NCI-H128 (cell line): ENCODE measurements at regions not wholly inside any gene's neighbourhood (a gene's known extent, or its start where the extent isn't known, plus 50 kb on each side); places are given as distances from the start of the nearest gene placed in this dataset.
A peak's percentile ranks its signal among the peaks of the same experiment; 100 is the strongest.

Experiments
- DNase-seq: peaks from one replicate; lab custom pipeline; 2025; ENCODE audit not compliant: unreplicated experiment; lab: John Stamatoyannopoulos, UW

DNA sequence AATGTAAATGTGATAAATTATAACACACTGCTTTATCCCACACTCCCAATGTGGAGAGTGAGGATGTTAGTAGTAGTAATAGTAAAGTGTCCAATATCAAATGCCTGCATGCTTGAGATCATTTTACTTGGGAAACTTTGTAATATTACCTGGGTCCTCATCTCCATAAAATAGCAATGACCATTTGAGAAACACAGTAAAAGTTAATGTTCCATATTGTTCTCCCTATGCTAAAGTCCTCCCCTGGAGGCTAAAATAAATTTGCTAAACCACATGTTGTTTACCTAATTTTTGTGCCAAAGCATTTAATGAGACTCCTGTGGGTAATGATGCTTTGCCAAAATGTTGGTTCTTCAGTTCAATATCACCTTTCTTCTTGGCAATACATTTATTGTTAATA, 291.2 kb downstream of the CDH10 start:
- DNase-seq = no peak

DNA sequence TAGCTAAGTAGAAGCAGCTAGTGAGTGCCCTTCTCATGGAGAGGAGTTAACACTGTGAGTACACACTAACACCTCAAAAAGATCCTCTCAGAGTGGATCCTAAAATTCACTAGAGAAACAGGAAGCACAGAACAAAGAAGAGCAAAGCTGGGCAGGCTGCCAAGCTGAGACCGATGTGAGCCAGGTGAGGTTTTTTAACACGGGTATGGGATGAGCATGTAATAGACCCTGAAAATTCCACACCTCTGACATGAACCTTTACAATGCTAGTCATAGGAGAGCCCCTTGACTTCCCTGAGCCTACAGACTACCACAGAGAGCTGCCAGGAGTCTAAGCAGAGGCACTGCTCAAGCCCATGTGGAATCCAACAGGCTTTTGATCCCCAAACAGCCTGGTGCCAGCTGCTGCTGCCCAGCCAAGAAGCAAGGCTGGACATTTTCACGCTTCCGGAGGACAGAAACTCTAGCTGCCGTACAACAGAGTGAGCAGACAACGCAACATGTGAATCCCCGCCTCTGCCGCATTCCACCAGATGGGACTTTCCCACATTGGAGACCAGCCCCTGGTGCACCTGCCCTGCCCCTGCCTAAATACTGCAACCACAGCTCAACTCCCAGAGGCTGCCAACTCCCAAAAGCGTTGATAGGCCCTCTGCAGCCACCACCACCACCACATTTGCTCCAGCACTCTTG, 280.8 kb downstream of the CDH10 start:
- DNase-seq = peak; percentile 87

DNA sequence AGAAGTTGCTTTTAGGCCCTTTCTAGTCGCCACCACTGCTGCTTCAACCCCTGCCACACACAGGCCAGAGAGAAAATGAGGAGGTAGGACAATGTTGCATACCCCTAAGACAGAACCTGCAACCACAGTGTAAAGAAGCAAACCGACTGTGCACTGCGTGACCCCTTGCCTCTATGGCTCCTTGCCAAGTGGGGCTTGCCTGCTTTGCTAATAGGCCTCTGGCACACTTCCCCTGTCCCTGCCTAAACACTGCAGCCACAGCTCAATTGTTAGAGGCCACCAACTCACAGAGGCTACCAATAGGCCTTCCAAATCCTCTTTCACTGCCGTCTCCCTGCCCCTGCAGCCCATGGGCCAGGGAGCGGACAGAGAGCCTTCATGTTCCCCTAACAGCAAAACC, 280.1 kb downstream of the CDH10 start:
- DNase-seq = no peak

DNA sequence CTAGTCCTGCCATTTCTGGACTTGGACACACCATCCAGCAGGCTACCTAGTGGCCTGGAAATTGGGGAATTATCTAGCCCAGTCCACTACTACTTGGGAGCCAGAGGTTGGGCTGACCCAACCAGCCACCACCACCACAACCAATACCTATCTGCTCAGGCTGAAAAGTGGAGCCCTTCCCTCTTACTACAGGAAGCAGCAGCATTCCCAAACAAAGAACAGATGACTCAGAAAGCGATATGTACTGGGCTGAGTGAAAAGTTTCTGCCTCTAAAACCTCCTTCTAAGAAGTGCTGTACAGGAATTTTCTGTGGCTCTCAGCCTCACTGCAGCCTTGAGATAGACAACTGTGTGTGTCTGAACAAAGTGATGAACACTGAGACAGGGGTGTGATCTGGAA, 279.4 kb downstream of the CDH10 start:
- no peak for DNase-seq

DNA sequence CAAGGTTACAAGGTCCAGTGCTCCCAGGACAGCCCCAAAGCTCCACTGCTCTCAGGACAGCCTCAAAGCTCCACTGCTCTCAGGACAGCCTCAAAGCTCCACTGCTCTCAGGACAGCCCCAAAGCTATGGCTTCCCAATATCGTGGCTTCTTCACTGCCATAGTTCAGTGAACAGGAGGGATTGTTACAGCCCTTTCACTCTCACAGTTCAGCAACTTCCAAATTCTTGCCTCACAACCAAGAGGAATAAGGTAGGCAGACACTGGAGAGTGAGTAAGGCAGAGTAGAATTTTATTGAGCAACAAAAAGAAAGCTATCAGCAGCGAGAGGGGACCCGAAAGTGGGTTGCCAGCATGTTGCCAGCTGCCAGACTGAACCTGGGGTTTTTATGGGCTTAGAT, 277.6 kb downstream of the CDH10 start:
- no peak for DNase-seq

DNA sequence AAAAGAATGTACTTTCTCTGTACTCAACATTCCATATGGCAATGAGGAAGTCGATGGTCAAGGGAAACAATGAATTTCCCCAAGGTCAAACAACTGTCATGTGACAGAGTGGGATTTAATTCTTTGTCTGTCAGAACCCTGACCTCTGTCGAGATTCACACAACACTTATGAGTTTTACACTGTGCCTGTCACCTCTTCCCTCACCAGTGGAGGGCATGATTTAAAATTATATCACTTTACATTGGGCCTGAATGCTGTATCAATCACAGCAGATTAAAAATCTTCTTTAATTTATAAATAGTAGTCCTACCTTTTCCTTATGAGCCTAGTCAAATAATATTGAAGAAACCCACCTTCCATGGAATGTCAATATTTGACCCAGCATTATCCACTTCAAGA, 276.7 kb downstream of the CDH10 start:
- no peak for DNase-seq

DNA sequence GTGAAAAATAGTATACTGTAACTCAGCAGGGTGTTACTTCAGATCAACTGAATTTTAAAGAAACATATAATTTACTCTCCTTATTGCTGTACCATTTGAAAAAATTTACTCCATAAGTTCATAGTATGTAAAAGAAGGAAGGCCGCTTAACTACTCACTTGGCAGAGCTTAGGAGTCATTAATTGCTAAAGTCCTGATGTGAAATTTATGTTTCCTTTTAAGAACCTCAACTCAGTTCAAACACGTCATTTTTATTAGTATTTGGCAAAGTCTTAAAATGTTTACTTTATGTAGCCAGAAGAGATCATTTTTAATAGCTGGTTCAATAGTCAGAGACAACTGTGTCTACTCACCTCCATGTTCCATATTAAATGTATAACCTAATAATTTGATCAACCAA, 268.6 kb downstream of the CDH10 start:
- DNase-seq = no peak

DNA sequence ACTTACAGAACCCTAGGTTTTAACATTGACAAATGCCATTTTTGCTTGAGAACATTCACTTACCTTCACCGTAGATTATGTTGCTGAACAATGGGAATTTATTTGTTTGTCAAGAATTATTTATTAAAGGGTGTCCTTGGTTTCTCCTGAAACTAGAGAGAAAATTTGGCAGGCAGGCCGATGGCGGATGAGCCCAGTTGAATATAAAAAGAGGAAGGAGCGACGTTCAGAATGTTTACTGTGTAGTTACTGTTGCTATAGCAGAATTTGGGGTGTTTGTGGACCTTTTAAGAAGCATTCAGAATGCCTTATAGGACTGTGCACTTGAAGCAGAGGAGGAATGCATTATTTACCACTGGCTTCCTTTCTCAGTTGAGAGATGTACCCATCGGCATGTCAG, 268.2 kb downstream of the CDH10 start:
- no peak for DNase-seq

DNA sequence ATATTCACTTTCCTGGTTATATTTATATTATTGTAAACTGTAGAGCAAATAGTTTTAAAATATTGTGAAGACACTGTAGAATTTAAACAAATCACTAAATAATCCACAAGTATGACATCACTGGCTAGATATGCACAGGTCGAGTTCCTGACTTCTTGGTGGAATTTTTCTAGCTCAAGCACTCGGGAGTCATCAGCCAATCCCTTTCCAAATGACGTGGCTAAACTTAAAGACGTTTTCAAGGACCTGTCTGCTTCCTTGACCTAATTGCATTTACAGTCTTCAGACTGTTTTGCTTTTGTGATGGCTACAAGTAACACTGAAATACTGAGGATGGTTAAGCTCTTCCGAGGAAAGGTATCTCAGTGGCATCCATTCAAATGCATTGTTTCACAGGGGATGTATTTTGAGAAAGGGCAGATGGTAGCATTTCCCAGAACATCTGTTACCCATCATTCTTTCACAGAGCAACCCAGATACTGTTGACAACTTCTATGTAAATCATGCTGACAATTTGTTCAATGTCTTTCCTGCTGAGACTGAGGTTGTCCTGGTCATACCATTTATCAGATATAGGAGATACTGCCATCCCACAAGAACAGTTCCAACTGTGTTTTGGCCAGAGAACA, 262.8 kb downstream of the CDH10 start:
- no peak for DNase-seq

DNA sequence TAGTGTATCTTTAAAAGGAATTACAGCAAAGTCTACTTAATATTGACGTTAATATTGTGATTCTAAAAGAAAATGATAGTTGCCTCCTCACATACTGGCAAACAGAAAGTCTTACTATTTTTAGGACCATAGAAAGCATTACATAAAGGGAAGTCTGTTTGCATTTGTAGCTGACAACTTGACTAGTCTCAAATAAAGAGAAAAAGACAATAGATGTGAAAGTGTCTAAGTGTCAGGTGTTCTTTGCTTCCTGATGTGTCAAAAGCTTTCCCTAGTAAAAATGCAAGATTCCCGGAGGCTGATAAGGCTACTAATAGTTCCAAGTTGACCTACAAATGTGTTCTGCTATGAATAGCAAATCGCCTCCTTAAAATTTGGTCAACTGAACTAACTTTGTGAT, 259.7 kb downstream of the CDH10 start:
- no peak for DNase-seq

DNA sequence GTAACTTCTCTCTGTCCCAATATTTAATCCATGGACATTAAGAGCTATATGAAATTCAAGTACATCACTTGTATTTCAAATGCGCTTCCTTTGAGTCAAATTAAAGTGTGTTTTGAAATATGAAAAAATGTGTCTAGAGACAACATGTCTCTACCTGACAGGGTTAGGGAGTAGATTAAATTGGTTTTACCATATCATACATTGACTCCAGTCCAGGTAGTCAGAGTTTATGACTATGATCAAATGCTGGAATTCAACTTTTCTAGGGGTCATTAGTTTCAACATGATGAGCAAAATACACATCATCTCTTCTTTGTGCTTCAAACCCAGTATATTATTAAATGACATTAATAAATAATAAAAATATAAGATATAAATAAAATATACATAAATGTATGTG, 259.2 kb downstream of the CDH10 start:
- no peak for DNase-seq

DNA sequence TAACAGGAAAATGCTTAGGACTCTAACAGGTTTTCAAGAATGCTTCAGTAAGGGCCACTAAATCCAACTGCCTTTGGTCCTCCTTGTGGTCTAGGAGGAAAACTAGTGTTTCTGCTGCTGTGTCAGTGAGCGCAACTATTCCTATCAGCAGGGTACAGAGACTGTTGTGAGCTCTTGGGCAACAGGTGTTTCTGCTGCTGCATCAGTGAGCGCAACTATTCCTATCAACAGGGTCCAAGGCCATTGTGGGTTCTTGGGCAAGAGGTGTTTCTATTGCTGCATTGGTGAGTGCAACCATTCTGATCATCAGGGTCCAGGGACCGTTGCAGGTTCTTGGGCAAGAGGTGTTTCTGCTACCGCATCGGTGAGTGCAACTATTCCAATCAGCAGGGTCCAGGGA, 256.3 kb downstream of the CDH10 start:
- no peak for DNase-seq

DNA sequence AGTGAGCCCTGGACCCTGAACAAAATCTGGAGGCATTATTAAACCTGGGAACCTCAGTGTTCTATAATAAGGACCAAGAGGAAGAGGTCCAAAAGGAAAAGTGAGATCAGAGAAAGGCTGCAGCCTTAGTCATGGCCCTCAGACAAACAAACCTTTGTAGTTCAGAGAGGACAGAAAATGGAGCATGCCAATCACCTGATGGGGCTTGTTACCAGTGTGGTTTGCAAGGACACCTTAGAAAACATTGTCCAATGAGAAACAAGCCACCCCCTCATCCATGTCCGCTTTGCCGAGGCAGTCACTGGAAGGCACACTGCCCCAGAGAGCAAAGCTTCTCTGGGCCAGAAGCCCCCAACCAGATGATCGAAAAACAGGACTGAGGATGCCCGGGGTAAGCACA, 254.8 kb downstream of the CDH10 start:
- no peak for DNase-seq

DNA sequence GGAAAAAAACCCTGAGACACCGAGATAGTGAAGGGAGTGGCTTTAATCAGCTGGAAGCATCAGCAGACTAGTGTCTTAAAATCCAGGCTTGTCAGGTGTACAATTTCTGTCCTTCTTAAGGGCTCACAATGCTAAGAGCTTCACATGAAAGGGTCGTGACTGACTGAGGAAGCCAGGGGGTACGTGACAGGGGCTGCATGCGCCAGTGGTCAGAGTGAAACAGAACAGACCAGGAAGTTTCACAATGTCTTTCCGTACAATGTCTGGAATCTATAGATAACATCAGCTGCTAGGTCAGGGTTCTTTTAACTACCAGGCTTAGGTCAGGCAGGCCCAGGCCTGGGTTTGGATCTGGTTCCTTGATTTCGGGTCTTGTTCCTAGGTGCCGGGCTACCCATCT, 253.0 kb downstream of the CDH10 start:
- no peak for DNase-seq

DNA sequence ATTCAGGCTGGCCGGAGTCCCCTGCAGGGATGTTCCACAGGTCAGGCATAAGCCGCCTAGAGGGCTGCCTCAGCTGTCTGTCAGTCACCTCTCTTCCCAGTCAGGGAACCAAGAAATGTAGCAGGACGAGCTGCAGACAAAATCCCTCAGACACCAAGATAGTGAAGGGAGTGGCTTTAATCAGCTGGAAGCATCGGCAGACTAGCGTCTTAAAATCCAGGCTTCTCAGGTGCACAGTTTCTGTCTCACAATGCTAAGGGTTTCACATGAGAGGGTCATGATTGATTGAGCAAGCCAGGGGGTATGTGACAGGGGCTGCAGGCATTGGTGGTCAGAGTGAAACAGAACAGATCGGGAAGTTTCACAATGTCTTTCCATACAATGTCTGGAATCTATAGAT, 247.2 kb downstream of the CDH10 start:
- DNase-seq = no peak

DNA sequence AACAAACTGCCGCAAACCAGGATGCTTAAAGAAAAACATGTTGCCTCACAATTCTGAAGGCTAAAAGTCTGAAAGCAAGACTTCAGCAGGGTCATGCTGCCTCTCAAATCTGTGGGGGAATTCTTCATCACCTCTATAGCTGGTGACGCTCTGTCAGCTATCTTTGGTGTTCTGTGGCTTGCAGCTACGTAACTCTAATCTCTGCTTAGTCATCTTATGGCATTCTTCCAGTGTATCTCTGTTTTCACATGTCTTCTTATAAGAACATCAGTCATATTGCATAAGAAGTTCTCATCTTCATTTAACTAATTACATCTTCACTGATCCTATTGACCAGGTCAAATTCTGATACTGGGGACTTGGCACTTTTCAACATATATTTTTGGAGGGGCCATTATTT, 243.0 kb downstream of the CDH10 start:
- DNase-seq = no peak

DNA sequence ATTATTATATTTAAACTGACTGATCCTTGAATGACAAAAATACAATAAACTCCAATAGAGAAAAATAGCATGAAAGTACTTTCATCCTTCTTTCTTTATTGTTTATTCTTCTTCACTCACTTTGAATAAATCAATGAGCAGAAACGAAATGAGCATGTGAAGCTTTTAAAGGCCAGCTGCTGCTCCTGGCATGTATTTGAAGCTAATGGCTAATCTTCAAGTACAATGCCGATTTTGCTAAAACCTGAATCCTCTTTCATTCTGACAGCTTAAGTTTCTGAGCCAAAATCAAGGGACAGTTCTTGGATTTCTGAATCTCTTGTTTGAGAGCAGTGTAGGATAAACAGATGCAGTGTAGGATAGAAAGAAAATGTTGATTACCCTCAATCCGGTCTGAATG, 237.3 kb downstream of the CDH10 start:
- no peak for DNase-seq

DNA sequence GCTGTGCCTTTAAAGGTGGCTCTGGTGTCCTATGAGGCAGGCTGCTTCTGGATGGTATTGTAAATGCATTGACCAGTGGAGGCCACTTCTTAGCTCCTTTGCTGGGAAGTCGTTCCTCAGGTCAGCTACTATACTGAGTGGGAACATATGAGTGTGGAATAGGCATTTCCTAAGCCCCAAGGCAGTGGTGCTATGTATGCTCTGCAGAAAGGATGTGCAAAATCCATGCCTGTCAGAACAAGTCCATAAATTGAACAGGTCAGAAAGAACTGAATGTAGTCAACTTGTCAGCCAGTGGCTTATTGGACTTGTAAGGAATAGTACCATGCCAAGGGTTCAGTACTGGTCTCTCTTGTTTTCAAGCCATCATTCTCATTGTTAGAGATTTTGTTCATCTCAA, 216.4 kb downstream of the CDH10 start:
- DNase-seq = no peak

DNA sequence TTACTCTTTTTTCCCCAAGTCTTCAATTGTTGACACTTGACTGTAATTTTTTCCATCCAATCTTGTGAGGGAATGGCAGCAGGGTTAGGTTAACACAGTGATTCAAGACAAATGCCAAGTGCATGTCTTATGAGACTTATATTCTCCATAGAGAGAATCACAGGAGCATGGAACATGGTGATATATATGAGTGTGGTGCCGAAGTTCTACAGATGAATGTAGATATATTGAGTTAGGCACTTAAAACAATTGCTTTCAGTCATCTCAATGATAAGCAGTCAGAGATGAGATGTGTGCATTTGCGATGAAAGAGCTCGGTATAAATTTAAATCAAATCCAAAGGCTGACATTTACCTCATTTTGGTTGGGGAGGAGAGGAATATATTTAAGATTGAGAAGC, 211.2 kb downstream of the CDH10 start:
- DNase-seq = no peak
